Astrocyte (in vitro differentiated cells and primary cell): ENCODE measurements at regions not wholly inside any gene's neighbourhood (a gene's known extent, or its start where the extent isn't known, plus 50 kb on each side); places are given as distances from the start of the nearest gene placed in this dataset.

Experiments
- DNase-seq: peaks from one replicate; pipeline ENCODE4 v3.0.0-alpha.2; 2010; ENCODE audit warnings: low read depth
- FAIRE-seq: peaks from 2 replicates; lab custom pipeline; 2011; peaks lifted over from hg19 to GRCh38; lab: Jason Lieb, UNC
- H2AFZ ChIP-seq: 2 replicates; pipeline ENCODE4 v1.6.0; 2012; ENCODE audit warnings: low read depth, low read length, inconsistent platforms
- H3K27ac ChIP-seq: 2 replicates; pipeline ENCODE4 v1.5.1; 2011; ENCODE audit warnings: low read depth, low read length, inconsistent platforms
- H3K27me3 ChIP-seq: 2 replicates; pipeline ENCODE4 v1.6.0; 2011; ENCODE audit warnings: low read length, inconsistent platforms; ENCODE audit not compliant: insufficient read depth
- H3K36me3 ChIP-seq: 2 replicates; pipeline ENCODE4 v1.5.1; 2011; ENCODE audit warnings: low read length, inconsistent platforms; ENCODE audit not compliant: insufficient read depth
- H3K4me1 ChIP-seq: 2 replicates; pipeline ENCODE4 v1.5.1; 2011; ENCODE audit warnings: low read length, inconsistent platforms; ENCODE audit not compliant: insufficient read depth
- H3K4me2 ChIP-seq: 2 replicates; pipeline ENCODE4 v1.6.0; 2012; ENCODE audit warnings: low read length, inconsistent platforms
- H3K4me3 ChIP-seq: 2 replicates; pipeline ENCODE4 v1.5.1; 2011; ENCODE audit warnings: low read depth, mild to moderate bottlenecking, low read length, inconsistent platforms; ENCODE audit not compliant: insufficient read depth
- H3K79me2 ChIP-seq: 2 replicates; pipeline ENCODE4 v1.6.0; 2012; ENCODE audit warnings: mild to moderate bottlenecking, low read length, inconsistent platforms; ENCODE audit not compliant: insufficient read depth
- H3K9ac ChIP-seq: 2 replicates; pipeline ENCODE4 v1.6.0; 2012; ENCODE audit warnings: mild to moderate bottlenecking, low read length, inconsistent platforms
- H3K9me3 ChIP-seq: 2 replicates; pipeline ENCODE4 v1.5.1; 2012; ENCODE audit warnings: low read depth, mild to moderate bottlenecking, low read length, inconsistent platforms; ENCODE audit not compliant: insufficient read depth
- H4K20me1 ChIP-seq: 2 replicates; pipeline ENCODE4 v1.6.0; 2012; ENCODE audit warnings: low read length, inconsistent platforms; ENCODE audit not compliant: insufficient read depth
- H3K27ac Mint-ChIP-seq: one replicate; pipeline ENCODE4 v1.8.0; 2021; ENCODE audit warnings: mild to moderate bottlenecking, mixed read lengths; ENCODE audit not compliant: unreplicated experiment
- H3K27me3 Mint-ChIP-seq: one replicate; pipeline ENCODE4 v1.8.0; 2021; ENCODE audit warnings: low read depth, mixed read lengths; ENCODE audit not compliant: unreplicated experiment
- H3K36me3 Mint-ChIP-seq: one replicate; pipeline ENCODE4 v1.8.0; 2021; ENCODE audit warnings: low read depth, mixed read lengths; ENCODE audit not compliant: unreplicated experiment
- H3K4me1 Mint-ChIP-seq: one replicate; pipeline ENCODE4 v1.8.0; 2021; ENCODE audit warnings: low read depth, mixed read lengths; ENCODE audit not compliant: unreplicated experiment
- H3K4me3 Mint-ChIP-seq: one replicate; pipeline ENCODE4 v1.8.0; 2021; ENCODE audit warnings: mild to moderate bottlenecking, moderate library complexity, mixed read lengths; ENCODE audit not compliant: unreplicated experiment
- H3K9me3 Mint-ChIP-seq: one replicate; pipeline ENCODE4 v1.8.0; 2021; ENCODE audit warnings: mild to moderate bottlenecking, mixed read lengths; ENCODE audit not compliant: unreplicated experiment
- CTCF ChIP-seq: IDR thresholded peaks from 2 replicates; pipeline ENCODE4 v1.5.1; 2011; ENCODE audit warnings: low read depth, mild to moderate bottlenecking, inconsistent platforms, low read length, moderate library complexity; ENCODE audit not compliant: insufficient read depth
- EZH2 ChIP-seq: IDR thresholded peaks from 2 replicates; pipeline ENCODE4 v1.6.1; 2012; ENCODE audit warnings: mild to moderate bottlenecking, low read length, inconsistent platforms; ENCODE audit not compliant: insufficient read depth

DNA sequence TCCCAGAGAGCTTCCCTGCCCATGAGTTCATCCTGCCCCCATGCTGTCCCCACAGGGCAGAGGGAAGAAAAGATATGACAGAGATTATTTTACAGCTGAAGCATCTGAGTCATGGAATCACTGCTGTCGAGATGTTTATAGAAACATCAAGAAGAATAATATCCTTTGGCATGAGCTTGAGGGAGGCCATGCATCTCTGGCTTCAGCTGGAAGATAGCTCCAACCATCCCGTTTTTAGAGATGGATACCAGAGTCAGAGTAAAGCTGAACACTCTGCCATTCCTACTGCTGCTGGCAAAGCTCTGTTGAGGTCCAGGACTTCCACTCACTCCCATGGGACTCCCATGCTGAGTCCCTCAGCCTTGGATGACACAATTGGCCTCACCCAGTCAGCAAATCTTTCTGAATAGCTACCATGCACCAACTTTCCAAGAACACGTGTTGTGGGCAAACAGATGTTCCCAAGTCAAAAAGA is 167.8 kb downstream of the TTC32 start:
- FAIRE-seq (peak; percentile 52), DNase-seq (peak; percentile 73)
- H3K79me2 ChIP-seq, result no peaks in the 10 kb centered on the region
- no peak overlapping the region for H3K4me3 ChIP-seq
- Mint-ChIP-seq H3K27ac (no peak overlapping the region), H3K4me3 (no peak overlapping the region), H3K27me3 (peaks cover 21% of the 10 kb centered on the region), H3K4me1 (peaks cover 2% of the 10 kb centered on the region), H3K36me3 (no peaks in the 10 kb centered on the region), H3K9me3 (peaks cover 2% of the 10 kb centered on the region)
- no peaks in the 10 kb centered on the region for H3K36me3 ChIP-seq
- peak overlapping the region; percentile 11 for H3K27ac ChIP-seq
- peak overlapping the region; percentile 19 for H2AFZ ChIP-seq
- H4K20me1 ChIP-seq, result no peaks in the 10 kb centered on the region
- no peak overlapping the region for H3K9ac ChIP-seq
- no peaks in the 10 kb centered on the region for H3K9me3 ChIP-seq
- H3K27me3 ChIP-seq, result peaks cover 5% of the 10 kb centered on the region
- H3K4me2 ChIP-seq, result no peak overlapping the region
- peaks cover 5% of the 10 kb centered on the region for H3K4me1 ChIP-seq
- TF ChIP-seq CTCF (no peak), EZH2 (no peak)

- Histone ChIP-seq H3K9me3 (no peaks in the 10 kb centered on the region), H3K27ac (peak overlapping the region; percentile 11), H3K79me2 (no peaks in the 10 kb centered on the region), H3K4me2 (no peak overlapping the region), H2AFZ (peak overlapping the region; percentile 19), H3K9ac (no peak overlapping the region), H3K4me3 (no peak overlapping the region), H4K20me1 (no peaks in the 10 kb centered on the region), H3K27me3 (peaks cover 5% of the 10 kb centered on the region), H3K36me3 (no peaks in the 10 kb centered on the region), H3K4me1 (peaks cover 5% of the 10 kb centered on the region)
- H3K4me3 Mint-ChIP-seq, result no peak overlapping the region
- peaks cover 2% of the 10 kb centered on the region for H3K4me1 Mint-ChIP-seq
- no peak for TF ChIP-seq CTCF
- no peak for TF ChIP-seq EZH2
- peaks cover 21% of the 10 kb centered on the region for H3K27me3 Mint-ChIP-seq
- DNase-seq, result no peak
- peaks cover 2% of the 10 kb centered on the region for H3K9me3 Mint-ChIP-seq
- H3K27ac Mint-ChIP-seq, result no peak overlapping the region
- FAIRE-seq, result no peak
- H3K36me3 Mint-ChIP-seq, result no peaks in the 10 kb centered on the region
These were observed 168.4 kb downstream of the TTC32 start for GRCh38 chr2:19733390-19733789.

GRCh38 chr2:19732255-19732654 is 169.5 kb downstream of the TTC32 start:
- H2AFZ ChIP-seq, result no peak overlapping the region
- H3K4me1 Mint-ChIP-seq, result peaks cover 2% of the 10 kb centered on the region
- no peaks in the 10 kb centered on the region for H3K36me3 Mint-ChIP-seq
- no peaks in the 10 kb centered on the region for H3K36me3 ChIP-seq
- no peaks in the 10 kb centered on the region for H4K20me1 ChIP-seq
- no peak overlapping the region for H3K27ac Mint-ChIP-seq
- H3K9me3 ChIP-seq, result no peaks in the 10 kb centered on the region
- no peaks in the 10 kb centered on the region for H3K79me2 ChIP-seq
- no peak overlapping the region for H3K4me3 Mint-ChIP-seq
- TF ChIP-seq CTCF, result no peak
- no peak for TF ChIP-seq EZH2
- H3K9ac ChIP-seq, result no peak overlapping the region
- peaks cover 25% of the 10 kb centered on the region for H3K27me3 Mint-ChIP-seq
- peaks cover 2% of the 10 kb centered on the region for H3K9me3 Mint-ChIP-seq
- peaks cover 5% of the 10 kb centered on the region for H3K4me1 ChIP-seq
- H3K4me3 ChIP-seq, result no peak overlapping the region
- FAIRE-seq, result no peak
- DNase-seq, result no peak
- peaks cover 5% of the 10 kb centered on the region for H3K27me3 ChIP-seq
- H3K27ac ChIP-seq, result no peak overlapping the region
- H3K4me2 ChIP-seq, result no peak overlapping the region
